ENCODE measurements at regions not wholly inside any gene's neighbourhood (a gene's known extent, or its start where the extent isn't known, plus 50 kb on each side); places are given as distances from the start of the nearest gene placed in this dataset.

DNA sequence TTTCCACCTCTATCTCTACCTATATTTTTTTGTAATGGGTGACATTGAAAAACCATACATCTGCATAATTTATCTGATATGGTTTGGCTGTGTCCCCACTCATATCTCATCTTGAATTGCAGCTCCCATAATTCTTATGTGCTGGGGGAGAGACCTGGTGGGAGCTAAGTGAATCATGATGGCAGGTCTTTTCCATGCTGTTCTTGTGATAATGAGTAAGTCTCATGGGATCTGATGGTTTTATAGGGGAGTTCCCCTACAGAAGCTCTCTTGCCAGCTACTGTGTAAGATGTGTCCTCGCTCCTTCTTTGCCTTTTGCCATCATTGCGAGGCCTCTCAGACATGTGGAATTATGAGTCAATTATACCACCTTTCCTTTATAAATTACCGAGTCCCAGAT, 551.0 kb upstream of the ANO5 start:
- no peak for TF ChIP-seq POLR2AphosphoS5 (IDR thresholded peaks at IDR 0.05)
- TF ChIP-seq, protein P1, sequence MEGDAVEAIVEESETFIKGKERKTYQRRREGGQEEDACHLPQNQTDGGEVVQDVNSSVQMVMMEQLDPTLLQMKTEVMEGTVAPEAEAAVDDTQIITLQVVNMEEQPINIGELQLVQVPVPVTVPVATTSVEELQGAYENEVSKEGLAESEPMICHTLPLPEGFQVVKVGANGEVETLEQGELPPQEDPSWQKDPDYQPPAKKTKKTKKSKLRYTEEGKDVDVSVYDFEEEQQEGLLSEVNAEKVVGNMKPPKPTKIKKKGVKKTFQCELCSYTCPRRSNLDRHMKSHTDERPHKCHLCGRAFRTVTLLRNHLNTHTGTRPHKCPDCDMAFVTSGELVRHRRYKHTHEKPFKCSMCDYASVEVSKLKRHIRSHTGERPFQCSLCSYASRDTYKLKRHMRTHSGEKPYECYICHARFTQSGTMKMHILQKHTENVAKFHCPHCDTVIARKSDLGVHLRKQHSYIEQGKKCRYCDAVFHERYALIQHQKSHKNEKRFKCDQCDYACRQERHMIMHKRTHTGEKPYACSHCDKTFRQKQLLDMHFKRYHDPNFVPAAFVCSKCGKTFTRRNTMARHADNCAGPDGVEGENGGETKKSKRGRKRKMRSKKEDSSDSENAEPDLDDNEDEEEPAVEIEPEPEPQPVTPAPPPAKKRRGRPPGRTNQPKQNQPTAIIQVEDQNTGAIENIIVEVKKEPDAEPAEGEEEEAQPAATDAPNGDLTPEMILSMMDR (IDR thresholded peaks at IDR 0.05), result no peak
- no peak for TF ChIP-seq POLR2A (IDR thresholded peaks at IDR 0.05)
- no peak for TF ChIP-seq EP300 (IDR thresholded peaks at IDR 0.05)
